ENCODE measurements at regions not wholly inside any gene's neighbourhood (a gene's known extent, or its start where the extent isn't known, plus 50 kb on each side); places are given as distances from the start of the nearest gene placed in this dataset.
"Not testable (repeated sequence)": the region's sequence is repeated elsewhere in the genome, so short reads cannot be mapped to it uniquely, and the experiment has no call there.

- no peak for DNase-seq (ENCODE audit: low read depth in 1 of 2, low spot score in 1 of 2)
Measured at GRCh38 chr2:31664949-31665724, 84.4 kb upstream of the SRD5A2 start.

DNA sequence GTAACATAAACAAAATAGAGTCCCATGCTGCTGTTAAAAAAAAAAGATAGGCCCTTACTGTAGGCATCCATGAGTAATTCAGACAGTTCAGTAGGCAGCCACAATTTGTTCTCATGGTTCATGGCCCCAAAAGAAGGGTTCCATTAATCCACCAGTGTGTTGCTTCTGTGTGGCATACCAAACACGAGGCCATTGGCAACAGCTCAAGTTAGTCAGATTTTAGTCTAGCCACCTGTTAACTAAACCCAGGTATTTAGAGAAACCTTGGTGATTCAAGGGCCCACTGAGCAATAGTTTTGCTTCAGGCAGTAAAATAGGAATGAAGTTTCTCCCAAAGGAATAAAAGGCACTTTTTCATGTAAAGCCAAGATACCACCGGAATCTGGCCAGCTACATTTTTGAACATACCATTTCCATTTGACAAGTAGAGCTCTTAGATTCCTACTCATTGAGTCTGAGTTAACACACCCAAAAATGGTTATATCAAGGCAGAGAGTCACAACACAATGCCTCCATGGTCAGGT is 80.1 kb upstream of the SRD5A2 start:
- no peak for DNase-seq (ENCODE audit: low read depth in 1 of 2, low spot score in 1 of 2)

DNA sequence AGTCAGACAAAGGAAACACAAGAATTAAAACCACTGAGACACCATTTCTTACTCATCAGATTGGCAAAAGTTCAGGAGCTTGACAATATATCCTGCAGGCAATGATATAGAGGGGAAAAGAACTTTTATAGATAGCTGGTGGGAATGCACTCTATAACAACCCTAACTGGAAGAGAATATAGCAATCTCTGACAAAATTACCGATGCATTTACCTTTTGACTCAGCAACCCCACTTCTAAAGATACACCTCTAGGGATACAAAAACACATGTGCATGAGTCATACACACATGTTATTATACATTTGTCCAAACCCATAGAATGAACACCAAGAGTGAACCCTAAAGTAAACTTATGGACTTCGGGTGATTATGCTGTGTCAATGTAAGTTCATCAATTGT is 79.4 kb upstream of the SRD5A2 start:
- no peak for DNase-seq (ENCODE audit: low read depth in 1 of 2, low spot score in 1 of 2)

DNA sequence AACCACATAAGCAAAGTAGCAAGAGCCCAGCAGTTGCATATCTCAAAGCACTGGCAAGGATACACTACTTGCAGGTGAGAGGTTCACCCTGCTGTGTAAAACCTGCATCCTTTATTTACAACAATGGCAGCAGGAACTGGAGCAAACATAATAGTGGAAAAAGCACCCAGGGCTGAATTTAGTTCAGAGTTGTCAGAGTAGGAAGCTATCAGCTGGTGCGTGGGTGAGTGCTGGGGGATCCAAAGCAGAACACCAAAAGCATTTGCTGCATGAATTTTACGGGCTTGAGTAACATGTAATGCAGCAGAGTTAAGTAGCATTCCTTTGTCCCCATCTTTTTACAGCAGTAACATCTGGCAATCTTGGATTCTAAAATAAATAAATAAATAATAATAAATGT is 73.5 kb upstream of the SRD5A2 start:
- DNase-seq (ENCODE audit: low read depth in 1 of 2, low spot score in 1 of 2): no peak

- DNase-seq (ENCODE audit: low read depth in 1 of 2, low spot score in 1 of 2): no peak
Measured at GRCh38 chr2:31651736-31652135, 71.0 kb upstream of the SRD5A2 start.

- no peak for DNase-seq (ENCODE audit: low read depth in 1 of 2, low spot score in 1 of 2)
Measured at GRCh38 chr2:31651267-31651666, 70.5 kb upstream of the SRD5A2 start.

DNA sequence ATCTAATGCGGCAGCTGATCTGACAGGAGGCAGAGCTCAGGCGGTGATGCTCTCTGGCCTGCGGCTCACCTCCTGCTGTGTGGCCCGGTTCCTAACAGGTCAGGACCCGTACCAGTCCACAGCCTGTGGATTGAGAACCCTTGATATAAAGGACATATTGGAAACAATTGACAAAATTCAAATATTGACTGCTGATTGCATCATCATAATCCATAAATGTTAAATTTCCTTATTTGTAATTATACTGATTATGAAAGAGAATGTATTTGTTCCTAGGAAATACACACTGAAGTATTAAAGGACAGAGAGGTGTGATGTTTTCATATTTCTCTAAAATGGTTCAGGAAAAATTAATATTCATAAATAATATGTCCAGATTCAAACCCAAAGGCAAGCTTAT is 63.8 kb upstream of the SRD5A2 start:
- DNase-seq (ENCODE audit: low read depth in 1 of 2, low spot score in 1 of 2): no peak

DNA sequence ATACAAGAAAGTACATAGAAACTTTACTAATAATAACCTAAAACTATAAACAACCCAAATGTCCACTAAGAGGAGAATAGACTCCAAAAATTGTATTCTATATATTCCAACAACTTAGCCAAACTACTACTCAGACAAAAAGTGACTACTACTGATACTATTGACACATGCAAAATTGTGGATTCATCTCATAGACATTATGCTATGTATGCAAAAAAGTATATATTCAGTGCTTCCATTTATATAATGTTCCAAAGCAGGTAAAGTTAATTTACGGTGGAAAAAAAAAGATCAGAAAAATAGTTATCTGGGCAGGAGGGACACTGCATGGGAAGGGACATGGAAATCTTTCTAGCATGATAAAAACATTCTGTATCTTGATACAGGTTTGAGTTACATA is 62.0 kb upstream of the SRD5A2 start:
- DNase-seq (ENCODE audit: low read depth in 1 of 2, low spot score in 1 of 2): no peak

DNA sequence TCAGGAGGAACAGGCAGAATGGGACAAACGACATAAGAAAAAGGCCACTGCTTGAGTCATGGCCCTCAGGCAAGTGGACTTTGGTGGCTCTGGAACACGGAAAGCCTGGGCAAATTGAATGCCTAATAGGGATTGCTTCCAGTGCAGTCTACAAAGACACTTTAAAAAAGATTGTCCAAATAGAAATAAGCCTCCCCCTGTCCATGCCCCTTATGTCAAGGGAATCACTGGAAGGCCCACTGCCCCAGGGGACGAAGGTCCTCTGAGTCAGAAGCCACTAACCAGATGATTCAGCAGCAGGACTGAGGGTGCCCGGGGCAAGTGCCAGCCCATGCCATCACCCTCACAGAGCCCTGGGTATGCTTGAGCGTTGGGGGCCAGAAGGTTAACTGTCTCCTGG is 51.5 kb upstream of the SRD5A2 start:
- DNase-seq (ENCODE audit: low read depth in 1 of 2, low spot score in 1 of 2): not testable (repeated sequence)

Measured in activated CD4-positive, alpha-beta T cell treated with anti-CD3 and anti-CD28 coated beads, Interleukin-2, amount 50 U/mL, for 24 hours (primary cell).